GM11168 (cell line): ENCODE measurements at regions not wholly inside any gene's neighbourhood (a gene's known extent, or its start where the extent isn't known, plus 50 kb on each side); places are given as distances from the start of the nearest gene placed in this dataset.
"Not testable (repeated sequence)": the region's sequence is repeated elsewhere in the genome, so short reads cannot be mapped to it uniquely, and the experiment has no call there.

Experiments used
- in situ Hi-C: fragments of 300-500 bp; cut with MboI; formaldehyde crosslinking; loops from one replicate; pipeline ENCODE4 v1.12.0; 2022; ENCODE audit warnings: low sequenced_read_pairs; ENCODE audit not compliant: unreplicated experiment

DNA sequence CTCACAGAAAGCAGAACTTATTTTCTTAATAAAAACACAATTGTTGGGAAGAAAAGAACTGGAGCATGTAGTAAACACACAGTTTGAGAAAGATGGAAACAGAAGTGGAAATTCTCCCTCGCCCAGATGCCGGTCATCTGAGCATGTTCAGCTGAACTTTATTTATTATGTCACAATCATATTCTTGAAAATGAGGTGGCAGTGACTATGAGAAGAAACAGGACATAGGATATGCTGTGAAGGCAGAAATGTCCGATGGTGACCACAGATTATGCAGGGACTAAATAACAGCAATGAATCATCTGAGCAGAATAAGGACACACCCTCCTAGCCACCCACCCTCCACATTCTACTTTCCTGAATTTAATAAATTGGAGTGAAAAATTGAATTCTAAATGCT, 425.3 kb upstream of the NOX3 start:
- in situ Hi-C loops: no loop called here

DNA sequence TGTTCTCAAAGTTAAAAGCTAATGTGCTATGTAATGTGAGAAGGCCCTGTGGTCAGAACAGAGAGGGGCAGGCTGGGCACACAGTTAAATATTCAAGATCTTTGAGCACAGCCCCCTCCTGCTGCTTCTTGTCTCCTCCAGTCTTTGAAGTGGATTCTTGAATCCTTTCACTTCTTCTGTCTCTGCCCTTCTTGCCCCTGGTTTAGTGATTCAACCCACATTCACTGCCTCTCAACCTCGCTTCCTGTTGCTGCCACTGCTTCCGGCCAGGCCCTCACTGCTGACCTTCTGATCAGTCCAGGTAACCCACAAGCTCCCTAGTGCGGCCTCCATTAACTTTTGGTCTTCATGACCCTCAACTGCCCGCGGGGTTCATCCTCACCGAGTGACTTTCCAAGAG, 417.3 kb upstream of the NOX3 start:
- in situ Hi-C loops: no loop called here

DNA sequence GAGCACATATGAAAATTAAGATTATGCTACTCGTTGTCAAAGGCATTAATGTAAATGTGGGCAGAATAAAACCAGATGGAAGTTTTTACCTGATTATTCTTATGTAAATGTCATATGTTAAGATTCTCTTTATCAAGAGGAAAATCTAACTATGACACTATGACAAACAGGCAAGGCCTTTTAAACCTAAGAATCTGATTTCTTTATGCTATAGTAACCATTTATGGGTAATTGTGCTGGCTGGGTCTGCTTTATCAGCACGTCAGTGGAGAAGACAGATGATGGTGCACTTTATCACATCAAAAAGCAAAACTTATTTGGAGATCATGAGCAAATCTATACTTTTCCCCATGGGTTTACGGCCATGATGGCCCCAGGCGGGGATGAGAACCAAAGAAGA, 412.0 kb upstream of the NOX3 start:
- in situ Hi-C loops: no loop called here

GRCh38 chr6:155866676-155867390, 411.2 kb upstream of the NOX3 start:
- in situ Hi-C loops: not testable (repeated sequence)

- in situ Hi-C loops: no loop called here
These were observed 406.2 kb upstream of the NOX3 start for GRCh38 chr6:155861821-155862220.

DNA sequence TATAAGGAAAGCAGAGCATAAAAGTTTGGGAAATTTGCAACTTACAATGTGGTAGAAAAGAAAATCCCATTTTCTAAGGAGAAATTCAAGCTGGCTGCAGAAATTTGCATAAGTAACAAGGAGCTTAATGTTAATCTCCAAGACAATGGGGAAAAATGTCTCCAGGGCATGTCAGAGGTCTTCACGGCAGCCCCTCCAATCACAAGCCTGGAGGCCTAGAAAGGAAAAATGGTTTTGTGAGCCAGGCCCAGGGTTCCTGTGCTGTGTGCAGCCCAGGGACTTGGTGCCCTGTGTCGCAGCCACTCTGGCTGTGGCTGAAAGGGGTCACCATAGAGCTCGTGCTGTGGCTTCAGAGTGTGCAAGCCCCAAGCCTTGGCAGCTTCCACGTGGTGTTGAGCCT, 403.3 kb upstream of the NOX3 start:
- in situ Hi-C loops: not testable (repeated sequence)

DNA sequence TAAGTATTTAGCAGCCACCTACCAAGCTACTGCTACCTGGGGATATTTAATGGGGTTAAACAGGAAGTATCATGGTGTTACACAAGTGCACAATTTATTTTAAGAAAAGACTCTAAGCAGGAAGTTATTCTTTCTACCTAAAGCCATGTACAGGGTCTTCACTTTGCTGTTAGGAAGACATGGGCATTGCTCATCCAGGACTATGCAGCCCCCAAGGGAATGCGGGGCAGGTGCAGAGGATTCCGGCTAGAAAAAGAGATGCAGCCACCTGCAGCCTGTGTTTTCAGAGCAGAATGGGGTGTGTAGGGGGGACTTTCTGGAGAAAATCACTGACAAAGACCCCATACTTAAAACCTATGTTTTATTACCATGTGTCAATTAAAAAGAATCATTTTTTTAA, 399.1 kb upstream of the NOX3 start:
- in situ Hi-C loops: no loop called here

DNA sequence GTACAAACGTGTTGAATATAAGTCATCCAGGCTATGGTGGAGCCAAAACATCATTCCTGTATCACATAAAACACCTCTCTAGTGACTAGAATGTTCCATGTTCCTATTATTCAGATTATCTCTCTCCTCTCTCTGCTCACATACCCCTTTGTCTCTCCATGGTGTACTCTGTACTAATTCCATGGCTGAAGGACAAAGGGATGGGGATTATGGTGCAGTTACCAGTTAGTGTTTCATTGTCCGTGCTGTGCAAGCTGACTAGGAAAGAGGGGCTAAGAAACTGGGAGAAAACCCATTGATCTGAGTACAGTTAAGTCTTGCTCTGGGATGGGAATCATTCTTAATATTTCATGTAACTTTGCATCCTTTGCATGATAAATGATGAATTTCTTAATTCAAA, 397.4 kb upstream of the NOX3 start:
- in situ Hi-C loops: no loop called here

- in situ Hi-C loops: no loop called here
These were observed 394.8 kb upstream of the NOX3 start for GRCh38 chr6:155850408-155850841.

GRCh38 chr6:155847711-155848110, 392.1 kb upstream of the NOX3 start:
- in situ Hi-C loops: no loop called here

GRCh38 chr6:155837474-155837873, 381.8 kb upstream of the NOX3 start:
- in situ Hi-C loops: no loop called here

- in situ Hi-C loops: no loop called here
These were observed 377.0 kb upstream of the NOX3 start for GRCh38 chr6:155832596-155832995.

DNA sequence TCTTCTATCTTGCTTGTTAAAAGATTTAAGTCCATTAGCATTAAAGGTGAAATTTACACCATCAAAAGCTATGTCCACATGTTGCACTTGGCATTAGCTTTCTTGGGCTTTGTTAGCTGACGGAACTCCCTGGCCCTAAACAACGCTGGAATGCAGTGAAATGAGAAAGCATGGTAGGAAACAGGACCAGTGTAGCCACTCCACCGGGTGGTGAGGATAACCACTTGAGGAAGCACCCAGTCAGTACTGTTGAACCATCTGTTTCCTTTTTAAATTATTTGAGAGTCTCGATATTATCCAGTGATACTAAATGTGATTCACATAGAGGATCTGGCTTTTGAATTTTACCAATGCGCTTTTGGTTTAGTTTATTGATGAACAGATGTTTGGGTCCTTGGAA, 374.9 kb upstream of the NOX3 start:
- in situ Hi-C loops: no loop called here

GRCh38 chr6:155829646-155830045, 374.0 kb upstream of the NOX3 start:
- in situ Hi-C loops: no loop called here

DNA sequence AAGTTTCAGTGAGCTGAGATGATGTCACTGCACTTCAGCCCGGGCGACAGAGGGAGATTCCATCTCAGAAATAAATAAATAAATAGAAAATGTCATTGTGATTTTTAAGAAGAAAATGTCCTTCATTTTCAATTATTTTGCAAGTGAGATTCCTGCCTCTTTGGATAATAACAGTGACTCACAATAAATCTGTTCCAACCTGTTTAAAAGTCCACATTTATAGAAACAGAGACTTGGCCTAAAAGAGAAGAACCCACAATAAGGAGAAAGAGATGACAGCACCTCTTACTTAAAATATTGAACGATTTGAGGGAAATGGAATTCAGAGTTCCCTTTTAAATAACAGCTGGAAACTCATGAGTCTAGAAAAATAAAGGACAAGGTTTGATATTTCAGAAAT, 373.4 kb upstream of the NOX3 start:
- in situ Hi-C loops: no loop called here

GRCh38 chr6:155818698-155819097, 363.1 kb upstream of the NOX3 start:
- in situ Hi-C loops: no loop called here

DNA sequence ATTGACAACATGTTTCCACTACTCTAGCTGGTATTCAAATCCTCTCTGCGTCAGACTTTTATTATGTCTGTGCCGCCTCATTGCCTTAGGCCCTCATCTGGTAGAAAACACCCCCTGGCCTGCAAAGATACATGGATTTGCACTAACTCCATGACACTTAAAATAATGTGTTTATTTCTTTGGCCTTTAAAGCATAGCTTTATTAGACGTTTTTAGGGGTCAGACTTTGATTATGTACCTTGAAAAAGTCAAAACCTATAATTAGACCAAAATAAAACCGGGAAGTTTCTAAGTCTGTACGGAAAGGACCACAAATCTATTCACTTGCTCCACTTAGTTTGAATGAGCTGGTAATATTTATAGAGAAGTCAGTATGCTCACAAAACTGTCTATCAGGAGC, 357.9 kb upstream of the NOX3 start:
- in situ Hi-C loops: no loop called here

GRCh38 chr6:155807243-155807642, 351.6 kb upstream of the NOX3 start:
- in situ Hi-C loops: no loop called here

GRCh38 chr6:155801046-155801445, 345.4 kb upstream of the NOX3 start:
- in situ Hi-C loops: no loop called here

DNA sequence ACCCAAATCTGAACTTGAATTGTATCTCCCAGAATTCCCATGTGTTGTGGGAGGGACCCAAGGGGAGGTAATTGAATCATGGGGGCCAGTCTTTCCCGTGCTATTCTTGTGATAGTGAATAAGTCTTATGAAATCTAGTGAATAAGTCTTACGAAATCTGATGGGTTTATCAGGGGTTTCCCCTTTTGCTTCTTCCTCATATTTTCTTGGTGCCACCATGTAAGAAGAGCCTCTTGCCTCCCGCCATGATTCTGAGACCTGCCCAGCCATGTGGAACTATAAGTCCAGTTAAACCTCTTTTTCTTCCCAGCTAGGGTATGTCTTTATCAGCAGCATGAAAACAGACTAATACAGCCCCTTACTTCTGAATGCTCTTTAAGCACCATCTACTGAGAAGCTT, 343.2 kb upstream of the NOX3 start:
- in situ Hi-C loops: not testable (repeated sequence)

DNA sequence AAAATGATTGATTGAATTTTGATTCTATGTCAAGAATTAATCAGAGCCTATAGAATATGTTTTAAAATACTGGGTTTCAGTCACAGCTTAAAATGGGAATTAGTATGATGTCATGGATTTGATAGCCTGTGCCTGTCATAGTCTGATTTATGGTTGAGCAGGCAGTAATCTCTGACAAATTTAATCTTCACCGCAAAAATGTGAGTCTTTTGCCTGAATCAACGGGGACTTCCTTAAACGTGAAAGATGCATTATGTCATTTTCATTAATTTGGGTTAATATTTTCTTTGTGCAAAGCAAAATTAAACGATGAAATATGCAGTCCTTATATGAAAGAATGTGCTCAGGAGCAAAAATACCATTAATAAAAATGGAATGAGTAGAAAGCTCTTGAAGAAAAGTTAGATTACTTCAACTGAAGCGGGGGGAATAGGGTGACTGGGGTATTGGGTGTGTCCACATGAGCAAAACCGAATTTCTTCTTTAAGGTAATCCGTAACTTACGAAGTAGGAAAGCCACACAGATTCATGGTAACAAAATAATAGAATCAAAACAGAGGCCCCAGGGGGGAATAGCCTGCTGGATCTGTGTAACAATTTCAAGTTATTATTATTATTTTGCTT, 339.6 kb upstream of the NOX3 start:
- in situ Hi-C loops: no loop called here

GRCh38 chr6:155791891-155792290, 336.3 kb upstream of the NOX3 start:
- in situ Hi-C loops: no loop called here
